ENCODE measurements at regions not wholly inside any gene's neighbourhood (a gene's known extent, or its start where the extent isn't known, plus 50 kb on each side); places are given as distances from the start of the nearest gene placed in this dataset.

DNA sequence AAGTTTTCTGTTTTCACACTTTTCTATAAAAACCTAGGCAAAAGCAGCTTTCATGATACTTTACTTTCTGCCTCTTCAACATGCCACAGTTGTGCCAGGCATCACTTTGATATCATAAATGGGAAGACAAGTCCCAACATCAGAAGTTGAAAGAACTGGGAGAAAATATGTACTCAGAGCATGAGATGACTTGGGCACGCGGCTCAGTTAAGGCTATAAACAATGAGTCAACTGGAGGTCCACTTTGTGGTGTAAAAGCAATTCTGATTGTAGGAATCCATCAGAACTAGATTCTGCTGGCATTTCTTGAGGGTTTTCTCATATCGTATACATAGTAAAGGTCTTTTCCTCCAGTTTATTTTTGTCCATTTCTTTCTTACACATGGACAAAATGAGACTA, 109.7 kb upstream of the USP47 start:
- Mint-ChIP-seq H3K27me3 (ENCODE audit: insufficient read depth, low read depth, poor library complexity) (peaks cover 4% of the 10 kb centered on the region), H3K4me3 (no peak overlapping the region), H3K36me3 (ENCODE audit: low read depth) (no peaks in the 10 kb centered on the region), H3K4me1 (peaks cover 15% of the 10 kb centered on the region), H3K9me3 (no peaks in the 10 kb centered on the region), H3K27ac (no peak overlapping the region)
- H3K36me3 ChIP-seq (ENCODE audit: insufficient read depth) = no peaks in the 10 kb centered on the region
- TF ChIP-seq STAT1 (IDR thresholded peaks at IDR 0.05; ENCODE audit: unreplicated experiment) (no peak), NANOG (IDR thresholded peaks at IDR 0.05; ENCODE audit: borderline replicate concordance) (no peak), JUNB (IDR thresholded peaks at IDR 0.05; ENCODE audit: unreplicated experiment) (no peak), CREB1 (CRISPR knock-in tag; IDR thresholded peaks at IDR 0.05; ENCODE audit: low read depth) (no peak), ZNF331 (CRISPR knock-in tag; IDR thresholded peaks at IDR 0.05; ENCODE audit: low read depth) (no peak), EZH2 (IDR thresholded peaks at IDR 0.05; ENCODE audit: low read depth, unreplicated experiment) (no peak), POLR2AphosphoS5 (IDR thresholded peaks at IDR 0.05; ENCODE audit: low read depth) (no peak), ZNF114 (CRISPR knock-in tag; IDR thresholded peaks at IDR 0.05) (no peak)
- TF ChIP-seq, protein P1, sequence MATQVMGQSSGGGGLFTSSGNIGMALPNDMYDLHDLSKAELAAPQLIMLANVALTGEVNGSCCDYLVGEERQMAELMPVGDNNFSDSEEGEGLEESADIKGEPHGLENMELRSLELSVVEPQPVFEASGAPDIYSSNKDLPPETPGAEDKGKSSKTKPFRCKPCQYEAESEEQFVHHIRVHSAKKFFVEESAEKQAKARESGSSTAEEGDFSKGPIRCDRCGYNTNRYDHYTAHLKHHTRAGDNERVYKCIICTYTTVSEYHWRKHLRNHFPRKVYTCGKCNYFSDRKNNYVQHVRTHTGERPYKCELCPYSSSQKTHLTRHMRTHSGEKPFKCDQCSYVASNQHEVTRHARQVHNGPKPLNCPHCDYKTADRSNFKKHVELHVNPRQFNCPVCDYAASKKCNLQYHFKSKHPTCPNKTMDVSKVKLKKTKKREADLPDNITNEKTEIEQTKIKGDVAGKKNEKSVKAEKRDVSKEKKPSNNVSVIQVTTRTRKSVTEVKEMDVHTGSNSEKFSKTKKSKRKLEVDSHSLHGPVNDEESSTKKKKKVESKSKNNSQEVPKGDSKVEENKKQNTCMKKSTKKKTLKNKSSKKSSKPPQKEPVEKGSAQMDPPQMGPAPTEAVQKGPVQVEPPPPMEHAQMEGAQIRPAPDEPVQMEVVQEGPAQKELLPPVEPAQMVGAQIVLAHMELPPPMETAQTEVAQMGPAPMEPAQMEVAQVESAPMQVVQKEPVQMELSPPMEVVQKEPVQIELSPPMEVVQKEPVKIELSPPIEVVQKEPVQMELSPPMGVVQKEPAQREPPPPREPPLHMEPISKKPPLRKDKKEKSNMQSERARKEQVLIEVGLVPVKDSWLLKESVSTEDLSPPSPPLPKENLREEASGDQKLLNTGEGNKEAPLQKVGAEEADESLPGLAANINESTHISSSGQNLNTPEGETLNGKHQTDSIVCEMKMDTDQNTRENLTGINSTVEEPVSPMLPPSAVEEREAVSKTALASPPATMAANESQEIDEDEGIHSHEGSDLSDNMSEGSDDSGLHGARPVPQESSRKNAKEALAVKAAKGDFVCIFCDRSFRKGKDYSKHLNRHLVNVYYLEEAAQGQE (IDR thresholded peaks at IDR 0.05; ENCODE audit: unreplicated experiment) = no peak
- TF ChIP-seq, protein P2, sequence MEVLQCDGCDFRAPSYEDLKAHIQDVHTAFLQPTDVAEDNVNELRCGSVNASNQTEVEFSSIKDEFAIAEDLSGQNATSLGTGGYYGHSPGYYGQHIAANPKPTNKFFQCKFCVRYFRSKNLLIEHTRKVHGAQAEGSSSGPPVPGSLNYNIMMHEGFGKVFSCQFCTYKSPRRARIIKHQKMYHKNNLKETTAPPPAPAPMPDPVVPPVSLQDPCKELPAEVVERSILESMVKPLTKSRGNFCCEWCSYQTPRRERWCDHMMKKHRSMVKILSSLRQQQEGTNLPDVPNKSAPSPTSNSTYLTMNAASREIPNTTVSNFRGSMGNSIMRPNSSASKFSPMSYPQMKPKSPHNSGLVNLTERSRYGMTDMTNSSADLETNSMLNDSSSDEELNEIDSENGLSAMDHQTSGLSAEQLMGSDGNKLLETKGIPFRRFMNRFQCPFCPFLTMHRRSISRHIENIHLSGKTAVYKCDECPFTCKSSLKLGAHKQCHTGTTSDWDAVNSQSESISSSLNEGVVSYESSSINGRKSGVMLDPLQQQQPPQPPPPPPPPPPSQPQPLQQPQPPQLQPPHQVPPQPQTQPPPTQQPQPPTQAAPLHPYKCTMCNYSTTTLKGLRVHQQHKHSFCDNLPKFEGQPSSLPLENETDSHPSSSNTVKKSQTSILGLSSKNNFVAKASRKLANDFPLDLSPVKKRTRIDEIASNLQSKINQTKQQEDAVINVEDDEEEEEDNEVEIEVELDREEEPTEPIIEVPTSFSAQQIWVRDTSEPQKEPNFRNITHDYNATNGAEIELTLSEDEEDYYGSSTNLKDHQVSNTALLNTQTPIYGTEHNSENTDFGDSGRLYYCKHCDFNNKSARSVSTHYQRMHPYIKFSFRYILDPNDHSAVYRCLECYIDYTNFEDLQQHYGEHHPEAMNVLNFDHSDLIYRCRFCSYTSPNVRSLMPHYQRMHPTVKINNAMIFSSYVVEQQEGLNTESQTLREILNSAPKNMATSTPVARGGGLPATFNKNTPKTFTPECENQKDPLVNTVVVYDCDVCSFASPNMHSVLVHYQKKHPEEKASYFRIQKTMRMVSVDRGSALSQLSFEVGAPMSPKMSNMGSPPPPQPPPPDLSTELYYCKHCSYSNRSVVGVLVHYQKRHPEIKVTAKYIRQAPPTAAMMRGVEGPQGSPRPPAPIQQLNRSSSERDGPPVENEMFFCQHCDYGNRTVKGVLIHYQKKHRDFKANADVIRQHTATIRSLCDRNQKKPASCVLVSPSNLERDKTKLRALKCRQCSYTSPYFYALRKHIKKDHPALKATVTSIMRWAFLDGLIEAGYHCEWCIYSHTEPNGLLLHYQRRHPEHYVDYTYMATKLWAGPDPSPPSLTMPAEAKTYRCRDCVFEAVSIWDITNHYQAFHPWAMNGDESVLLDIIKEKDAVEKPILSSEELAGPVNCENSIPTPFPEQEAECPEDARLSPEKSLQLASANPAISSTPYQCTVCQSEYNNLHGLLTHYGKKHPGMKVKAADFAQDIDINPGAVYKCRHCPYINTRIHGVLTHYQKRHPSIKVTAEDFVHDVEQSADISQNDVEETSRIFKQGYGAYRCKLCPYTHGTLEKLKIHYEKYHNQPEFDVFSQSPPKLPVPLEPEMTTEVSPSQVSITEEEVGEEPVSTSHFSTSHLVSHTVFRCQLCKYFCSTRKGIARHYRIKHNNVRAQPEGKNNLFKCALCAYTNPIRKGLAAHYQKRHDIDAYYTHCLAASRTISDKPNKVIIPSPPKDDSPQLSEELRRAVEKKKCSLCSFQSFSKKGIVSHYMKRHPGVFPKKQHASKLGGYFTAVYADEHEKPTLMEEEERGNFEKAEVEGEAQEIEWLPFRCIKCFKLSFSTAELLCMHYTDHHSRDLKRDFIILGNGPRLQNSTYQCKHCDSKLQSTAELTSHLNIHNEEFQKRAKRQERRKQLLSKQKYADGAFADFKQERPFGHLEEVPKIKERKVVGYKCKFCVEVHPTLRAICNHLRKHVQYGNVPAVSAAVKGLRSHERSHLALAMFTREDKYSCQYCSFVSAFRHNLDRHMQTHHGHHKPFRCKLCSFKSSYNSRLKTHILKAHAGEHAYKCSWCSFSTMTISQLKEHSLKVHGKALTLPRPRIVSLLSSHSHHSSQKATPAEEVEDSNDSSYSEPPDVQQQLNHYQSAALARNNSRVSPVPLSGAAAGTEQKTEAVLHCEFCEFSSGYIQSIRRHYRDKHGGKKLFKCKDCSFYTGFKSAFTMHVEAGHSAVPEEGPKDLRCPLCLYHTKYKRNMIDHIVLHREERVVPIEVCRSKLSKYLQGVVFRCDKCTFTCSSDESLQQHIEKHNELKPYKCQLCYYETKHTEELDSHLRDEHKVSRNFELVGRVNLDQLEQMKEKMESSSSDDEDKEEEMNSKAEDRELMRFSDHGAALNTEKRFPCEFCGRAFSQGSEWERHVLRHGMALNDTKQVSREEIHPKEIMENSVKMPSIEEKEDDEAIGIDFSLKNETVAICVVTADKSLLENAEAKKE (CRISPR knock-in tag; IDR thresholded peaks at IDR 0.05) = no peak
- TF ChIP-seq, protein P3, sequence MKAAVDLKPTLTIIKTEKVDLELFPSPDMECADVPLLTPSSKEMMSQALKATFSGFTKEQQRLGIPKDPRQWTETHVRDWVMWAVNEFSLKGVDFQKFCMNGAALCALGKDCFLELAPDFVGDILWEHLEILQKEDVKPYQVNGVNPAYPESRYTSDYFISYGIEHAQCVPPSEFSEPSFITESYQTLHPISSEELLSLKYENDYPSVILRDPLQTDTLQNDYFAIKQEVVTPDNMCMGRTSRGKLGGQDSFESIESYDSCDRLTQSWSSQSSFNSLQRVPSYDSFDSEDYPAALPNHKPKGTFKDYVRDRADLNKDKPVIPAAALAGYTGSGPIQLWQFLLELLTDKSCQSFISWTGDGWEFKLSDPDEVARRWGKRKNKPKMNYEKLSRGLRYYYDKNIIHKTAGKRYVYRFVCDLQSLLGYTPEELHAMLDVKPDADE (IDR thresholded peaks at IDR 0.05) = no peak
- H3K27ac ChIP-seq (ENCODE audit: low read depth) = no peak overlapping the region
- no peaks in the 10 kb centered on the region for H4K20me1 ChIP-seq (replicated peaks; ENCODE audit: insufficient read depth)
- no peaks in the 10 kb centered on the region for H3K27me3 ChIP-seq (ENCODE audit: insufficient read depth)
- peaks cover 9% of the 10 kb centered on the region; the same call in 1 of the 2 replicates for H3K9me2 ChIP-seq (ENCODE audit: insufficient read depth)
- no peak overlapping the region for H3K4me3 ChIP-seq
- DNase-seq (ENCODE audit: low spot score) (no peak), ATAC-seq (no peak)
- no peak overlapping the region for H3K4me2 ChIP-seq
- H3F3A ChIP-seq (replicated peaks; ENCODE audit: low read depth) = no peaks in the 10 kb centered on the region
- H2AFZ ChIP-seq = no peak overlapping the region
- H3K79me2 ChIP-seq (replicated peaks; ENCODE audit: insufficient read depth) = no peaks in the 10 kb centered on the region
- no peaks in the 10 kb centered on the region for H3K4me1 ChIP-seq (ENCODE audit: insufficient read depth)
